Naive thymus-derived CD4-positive, alpha-beta T cell (primary cell): ENCODE measurements at regions not wholly inside any gene's neighbourhood (a gene's known extent, or its start where the extent isn't known, plus 50 kb on each side); places are given as distances from the start of the nearest gene placed in this dataset.

Experiments
- ATAC-seq: fragments of 150-1000 bp; cut with Tn5 transposase; 2 replicates; pipeline ENCODE4 v1.10.0; 2021; ENCODE audit warnings: mild to moderate bottlenecking, moderate library complexity
- CTCF ChIA-PET: fragments of 350-600 bp; sonication (Branson Sonifier 250); formaldehyde crosslinking; loops from one replicate; lab custom pipeline; 2021; ENCODE audit warnings: antibody characterized with exemption; lab: Charles Lee
- POLR2A ChIA-PET: fragments of 350-600 bp; sonication (Branson Sonifier 250); formaldehyde crosslinking; loops from one replicate; lab custom pipeline; 2021; ENCODE audit warnings: antibody characterized with exemption, inconsistent platforms; lab: Charles Lee
- DNase-seq, 9 donors: peaks; one replicate each; pipeline versions ENCODE4 v3.0.0 to v3.0.0-alpha.2; 2020 to 2022; ENCODE audit warnings: mixed read lengths in 1 of 9
- H3K27ac ChIP-seq: one replicate; pipeline ENCODE4 v1.7.0; 2013; ENCODE audit warnings: mild to moderate bottlenecking, low read depth, low read length, moderate library complexity
- H3K27me3 ChIP-seq, 2 donors: one replicate each; pipeline ENCODE4 v1.7.0; 2013; ENCODE audit warnings: low read length in 2 of 2, mild to moderate bottlenecking in 2 of 2, moderate library complexity in 2 of 2; ENCODE audit not compliant: control insufficient read depth in 2 of 2, insufficient read depth in 2 of 2
- H3K36me3 ChIP-seq, 3 experiments: 1 replicate in 2 of 3; 2 replicates in 1 of 3; pipeline ENCODE4 v1.7.0; 2013; ENCODE audit warnings: low read length in 3 of 3, mild to moderate bottlenecking in 3 of 3, moderate library complexity in 1 of 3; ENCODE audit not compliant: insufficient read depth in 3 of 3, control insufficient read depth in 2 of 3
- H3K4me1 ChIP-seq, 2 donors: one replicate each; pipeline ENCODE4 v1.7.0; 2013; ENCODE audit warnings: low read length in 2 of 2, mild to moderate bottlenecking in 2 of 2, moderate library complexity in 1 of 2; ENCODE audit not compliant: control insufficient read depth in 2 of 2, insufficient read depth in 2 of 2
- H3K4me3 ChIP-seq: 2 replicates; pipeline ENCODE4 v1.7.0; 2013; ENCODE audit warnings: mild to moderate bottlenecking, low read length
- H3K9me3 ChIP-seq, 3 experiments: 1 replicate in 2 of 3; 2 replicates in 1 of 3; pipeline ENCODE4 v1.7.0; 2013; ENCODE audit warnings: low read length in 3 of 3; ENCODE audit not compliant: control insufficient read depth in 2 of 3
- H3K27ac Mint-ChIP-seq, 9 donors: one replicate each; pipeline ENCODE4 v1.8.0; 2020 to 2022; ENCODE audit warnings: mixed read lengths in 9 of 9, mild to moderate bottlenecking in 8 of 9, moderate library complexity in 5 of 9, inconsistent platforms in 2 of 9
- H3K27me3 Mint-ChIP-seq, 5 donors: one replicate each; pipeline ENCODE4 v1.8.0; 2021 to 2022; ENCODE audit warnings: mixed read lengths in 5 of 5, mild to moderate bottlenecking in 1 of 5
- H3K36me3 Mint-ChIP-seq, 5 donors: one replicate each; pipeline ENCODE4 v1.8.0; 2020 to 2022; ENCODE audit warnings: mixed read lengths in 5 of 5, mild to moderate bottlenecking in 3 of 5, inconsistent platforms in 1 of 5
- H3K4me1 Mint-ChIP-seq, 7 donors: one replicate each; pipeline ENCODE4 v1.8.0; 2020 to 2022; ENCODE audit warnings: mixed read lengths in 7 of 7, mild to moderate bottlenecking in 3 of 7, inconsistent platforms in 1 of 7
- H3K4me3 Mint-ChIP-seq, 10 donors: one replicate each; pipeline ENCODE4 v1.8.0; 2020 to 2022; ENCODE audit warnings: mild to moderate bottlenecking in 10 of 10, mixed read lengths in 10 of 10, moderate library complexity in 6 of 10, inconsistent platforms in 2 of 10
- H3K9me3 Mint-ChIP-seq, 11 donors: one replicate each; pipeline ENCODE4 v1.8.0; 2020 to 2022; ENCODE audit warnings: mixed read lengths in 11 of 11, mild to moderate bottlenecking in 4 of 11, inconsistent platforms in 1 of 11, moderate library complexity in 1 of 11
- intact Hi-C, 2 donors: fragments of 100-400 bp; cut with micrococcal nuclease; formaldehyde crosslinking; loops; one replicate each; pipeline ENCODE4 v1.15.1; 2023

DNA sequence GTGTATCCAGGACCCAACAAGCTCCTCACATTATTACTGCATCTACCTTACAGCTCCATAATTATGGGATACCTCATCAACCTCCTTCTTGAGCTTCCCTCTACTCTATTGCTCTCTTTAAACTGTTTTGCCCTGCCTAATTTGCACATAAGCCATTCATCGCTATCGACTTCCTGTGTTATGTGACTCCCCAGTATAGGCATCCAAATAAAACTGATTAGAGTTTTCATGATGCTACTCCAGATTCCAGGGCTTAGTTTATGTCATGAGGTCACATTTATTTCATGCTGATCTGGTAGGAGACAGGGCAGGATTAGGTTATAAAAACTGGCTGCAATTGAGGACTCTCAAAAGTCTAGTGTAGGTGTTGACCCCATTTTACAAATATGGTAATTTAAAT is 569.9 kb upstream of the MGAT4C start:
- no peaks in the 10 kb centered on the region for H3K27me3 ChIP-seq
- no peak overlapping the region for H3K27ac Mint-ChIP-seq
- ChIA-PET POLR2A (no interaction called here), CTCF (no interaction called here)
- peaks cover 0 to 6% (median 0%) of the 10 kb centered on the region in 11 donors for H3K9me3 Mint-ChIP-seq
- no peaks in the 10 kb centered on the region for H3K36me3 ChIP-seq
- ATAC-seq (no peak), DNase-seq (no peak)
- no peaks in the 10 kb centered on the region for H3K36me3 Mint-ChIP-seq
- H3K4me1 ChIP-seq, result no peaks in the 10 kb centered on the region
- intact Hi-C loops, result no loop called here
- H3K4me1 Mint-ChIP-seq, result no peaks in the 10 kb centered on the region
- H3K4me3 Mint-ChIP-seq, result no peak overlapping the region
- H3K4me3 ChIP-seq, result no peak overlapping the region
- H3K27ac ChIP-seq, result no peak overlapping the region
- no peaks in the 10 kb centered on the region for H3K9me3 ChIP-seq
- H3K27me3 Mint-ChIP-seq, result no peaks in the 10 kb centered on the region

DNA sequence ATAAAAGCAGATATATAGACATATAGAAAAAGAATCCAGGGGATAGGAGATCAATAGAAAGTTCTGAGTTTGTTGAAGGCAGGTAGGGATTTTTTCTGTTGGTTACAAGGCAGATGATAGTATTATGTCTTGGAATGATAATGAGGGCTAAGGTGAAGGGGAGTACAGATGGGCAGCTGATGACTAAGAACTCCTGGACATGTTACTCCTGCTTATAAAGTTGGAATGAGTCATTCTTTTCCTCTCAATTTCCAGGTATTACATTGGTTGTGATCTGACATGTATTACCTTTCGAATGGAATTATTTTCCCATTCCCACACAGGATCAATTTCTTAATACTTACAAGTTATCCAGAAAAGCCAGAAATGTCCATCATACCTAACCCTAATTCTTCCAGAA is 545.2 kb upstream of the MGAT4C start:
- peaks cover 0 to 16% (median 1%) of the 10 kb centered on the region in 11 donors for H3K9me3 Mint-ChIP-seq
- H3K4me1 Mint-ChIP-seq, result no peaks in the 10 kb centered on the region
- DNase-seq (no peak), ATAC-seq (no peak)
- Histone ChIP-seq H3K4me3 (no peak overlapping the region), H3K9me3 (no peaks in the 10 kb centered on the region), H3K27me3 (no peaks in the 10 kb centered on the region), H3K27ac (no peak overlapping the region), H3K36me3 (no peaks in the 10 kb centered on the region), H3K4me1 (no peaks in the 10 kb centered on the region)
- H3K27me3 Mint-ChIP-seq, result no peaks in the 10 kb centered on the region
- intact Hi-C loops, result no loop called here
- no peaks in the 10 kb centered on the region for H3K36me3 Mint-ChIP-seq
- POLR2A ChIA-PET, result no interaction called here
- H3K4me3 Mint-ChIP-seq, result no peak overlapping the region
- H3K27ac Mint-ChIP-seq, result no peak overlapping the region
- CTCF ChIA-PET, result no interaction called here

DNA sequence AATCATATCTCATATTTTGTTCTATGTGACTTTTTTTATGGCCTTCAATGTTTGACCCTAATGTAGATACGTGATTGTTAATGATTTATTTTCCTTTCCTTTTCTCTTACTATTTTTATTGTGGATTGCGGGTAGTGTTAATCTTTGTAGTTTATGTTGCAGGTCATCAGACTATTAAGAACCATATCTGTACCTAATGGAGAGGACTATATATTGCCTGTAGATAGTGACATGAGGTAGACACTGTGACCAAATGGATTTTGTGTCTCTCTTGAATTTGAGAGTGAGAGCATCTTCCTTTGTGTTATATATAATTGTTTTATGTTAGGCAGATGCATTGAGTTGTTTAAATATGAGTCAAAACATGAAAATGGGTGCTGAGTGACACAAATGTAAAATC is 543.4 kb upstream of the MGAT4C start:
- no peaks in the 10 kb centered on the region for H3K27me3 Mint-ChIP-seq
- POLR2A ChIA-PET, result no interaction called here
- CTCF ChIA-PET, result no interaction called here
- H3K4me1 Mint-ChIP-seq, result no peaks in the 10 kb centered on the region
- peaks cover 0 to 16% (median 2%) of the 10 kb centered on the region in 11 donors for H3K9me3 Mint-ChIP-seq
- no peak for ATAC-seq
- Histone ChIP-seq H3K4me1 (no peaks in the 10 kb centered on the region), H3K36me3 (no peaks in the 10 kb centered on the region), H3K27me3 (no peaks in the 10 kb centered on the region), H3K4me3 (no peak overlapping the region), H3K27ac (no peak overlapping the region), H3K9me3 (no peaks in the 10 kb centered on the region)
- no peak overlapping the region for H3K4me3 Mint-ChIP-seq
- H3K27ac Mint-ChIP-seq, result no peak overlapping the region
- DNase-seq, result no peak
- no peaks in the 10 kb centered on the region for H3K36me3 Mint-ChIP-seq
- intact Hi-C loops, result no loop called here

DNA sequence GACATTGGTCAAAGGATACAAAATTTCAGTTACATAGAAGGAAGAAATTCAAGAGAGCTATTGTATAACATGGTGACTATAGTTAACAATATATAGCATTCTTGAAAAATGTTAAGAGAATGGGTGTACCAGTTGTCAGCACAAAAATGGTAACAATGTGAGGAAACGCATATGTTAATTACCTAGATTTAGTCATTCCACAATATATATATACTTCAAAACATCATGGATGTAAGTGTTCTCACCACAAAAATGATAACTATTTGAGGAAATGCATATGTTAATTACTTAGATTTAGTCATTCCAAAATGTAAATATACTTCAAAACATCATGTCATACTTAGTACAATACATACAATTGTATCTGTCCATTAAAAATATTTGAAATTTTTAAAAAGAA is 540.4 kb upstream of the MGAT4C start:
- Histone ChIP-seq H3K4me1 (no peaks in the 10 kb centered on the region), H3K36me3 (no peaks in the 10 kb centered on the region), H3K4me3 (no peak overlapping the region), H3K9me3 (no peaks in the 10 kb centered on the region), H3K27ac (no peak overlapping the region), H3K27me3 (no peaks in the 10 kb centered on the region)
- DNase-seq (no peak), ATAC-seq (no peak)
- intact Hi-C loops, result no loop called here
- Mint-ChIP-seq H3K4me3 (no peak overlapping the region), H3K27ac (no peak overlapping the region), H3K4me1 (no peaks in the 10 kb centered on the region), H3K36me3 (no peaks in the 10 kb centered on the region), H3K27me3 (no peaks in the 10 kb centered on the region), H3K9me3 (peaks cover 0 to 16% (median under 1%) of the 10 kb centered on the region in 11 donors)
- POLR2A ChIA-PET, result no interaction called here
- CTCF ChIA-PET, result no interaction called here

DNA sequence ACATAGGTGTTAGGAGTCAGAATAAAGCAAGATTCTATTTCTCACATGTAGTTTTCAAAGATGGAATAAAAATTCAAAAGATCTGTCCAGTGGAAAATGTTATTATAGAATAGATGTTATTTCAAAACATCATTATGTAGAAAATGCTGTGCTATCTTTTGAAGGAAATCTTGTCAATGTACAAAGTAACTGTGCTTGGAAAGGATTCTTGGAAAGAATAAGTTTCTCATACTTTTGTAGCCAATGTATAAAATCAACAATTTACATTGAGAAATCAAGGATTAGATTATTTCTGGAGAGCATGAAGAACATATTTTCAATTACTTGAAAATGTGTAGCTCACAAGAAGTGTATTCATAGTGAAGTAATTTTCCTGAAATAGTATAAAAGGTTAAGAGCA is 532.5 kb upstream of the MGAT4C start:
- intact Hi-C loops, result no loop called here
- Mint-ChIP-seq H3K27me3 (no peaks in the 10 kb centered on the region), H3K27ac (no peak overlapping the region), H3K4me3 (no peak overlapping the region), H3K4me1 (no peaks in the 10 kb centered on the region), H3K9me3 (peaks cover 0 to 18% (median 2%) of the 10 kb centered on the region in 11 donors), H3K36me3 (peaks cover 0 to 3% (median 0%) of the 10 kb centered on the region in 5 donors)
- Histone ChIP-seq H3K27ac (no peak overlapping the region), H3K36me3 (no peaks in the 10 kb centered on the region), H3K9me3 (no peaks in the 10 kb centered on the region), H3K4me1 (no peaks in the 10 kb centered on the region), H3K27me3 (no peaks in the 10 kb centered on the region), H3K4me3 (no peak overlapping the region)
- POLR2A ChIA-PET, result no interaction called here
- CTCF ChIA-PET, result no interaction called here
- no peak for ATAC-seq
- no peak for DNase-seq

DNA sequence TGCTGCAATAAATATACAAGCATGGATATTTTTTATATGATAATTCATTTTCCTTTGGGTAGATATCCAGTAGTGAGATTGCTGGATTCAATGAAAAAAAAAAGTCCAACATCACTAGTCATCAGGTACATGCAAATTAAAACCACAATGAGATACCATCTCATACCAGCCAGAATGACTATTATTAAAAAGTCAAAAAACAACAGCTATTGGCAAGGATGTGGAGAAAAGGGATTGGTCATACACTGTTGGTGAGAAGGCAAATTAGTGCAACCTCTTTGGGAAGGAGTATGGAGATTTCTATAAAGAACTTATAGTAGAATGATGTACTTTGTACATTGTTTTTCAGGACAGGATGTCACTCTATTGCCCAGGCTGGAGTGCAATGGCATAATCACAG is 531.2 kb upstream of the MGAT4C start:
- H3K4me1 Mint-ChIP-seq, result no peaks in the 10 kb centered on the region
- Histone ChIP-seq H3K27ac (no peak overlapping the region), H3K36me3 (no peaks in the 10 kb centered on the region), H3K27me3 (no peaks in the 10 kb centered on the region), H3K4me1 (no peaks in the 10 kb centered on the region), H3K9me3 (no peaks in the 10 kb centered on the region), H3K4me3 (no peak overlapping the region)
- ATAC-seq, result no peak
- DNase-seq, result no peak
- no peak overlapping the region for H3K4me3 Mint-ChIP-seq
- intact Hi-C loops, result no loop called here
- H3K27me3 Mint-ChIP-seq, result no peaks in the 10 kb centered on the region
- peaks cover 0 to 3% (median 0%) of the 10 kb centered on the region in 5 donors for H3K36me3 Mint-ChIP-seq
- H3K27ac Mint-ChIP-seq, result no peak overlapping the region
- H3K9me3 Mint-ChIP-seq, result peaks cover 0 to 18% (median 2%) of the 10 kb centered on the region in 11 donors
- ChIA-PET POLR2A (no interaction called here), CTCF (no interaction called here)

DNA sequence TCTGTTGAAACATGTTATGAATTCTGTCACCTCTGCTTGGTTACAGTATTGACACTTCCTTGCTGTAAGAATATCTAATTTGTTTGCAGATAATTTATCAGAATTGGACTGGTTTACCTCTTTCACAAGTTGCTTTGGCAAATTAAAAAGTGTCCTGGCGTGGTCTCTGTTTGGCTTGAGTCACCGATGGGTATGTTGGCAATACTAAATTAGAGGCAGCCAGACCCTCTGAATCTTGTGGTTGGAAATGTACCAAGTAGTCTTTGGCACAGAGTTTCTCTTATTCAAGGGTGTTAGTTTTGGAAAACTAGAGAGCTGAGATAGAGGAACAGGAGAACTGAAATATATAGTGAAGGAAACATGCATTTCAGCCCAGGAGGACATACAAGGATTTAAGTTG is 521.1 kb upstream of the MGAT4C start:
- no peak for ATAC-seq
- H3K36me3 Mint-ChIP-seq, result no peaks in the 10 kb centered on the region
- no peak overlapping the region for H3K4me3 Mint-ChIP-seq
- H3K27ac ChIP-seq, result no peak overlapping the region
- intact Hi-C loops, result no loop called here
- H3K27ac Mint-ChIP-seq, result no peak overlapping the region
- peaks cover 0 to 11% (median 4%) of the 10 kb centered on the region in 11 donors for H3K9me3 Mint-ChIP-seq
- no peaks in the 10 kb centered on the region for H3K27me3 Mint-ChIP-seq
- no peak for DNase-seq
- H3K4me1 Mint-ChIP-seq, result no peaks in the 10 kb centered on the region
- H3K4me1 ChIP-seq, result no peaks in the 10 kb centered on the region
- H3K9me3 ChIP-seq, result no peaks in the 10 kb centered on the region
- H3K4me3 ChIP-seq, result no peak overlapping the region
- H3K27me3 ChIP-seq, result no peaks in the 10 kb centered on the region
- H3K36me3 ChIP-seq, result no peaks in the 10 kb centered on the region
- ChIA-PET POLR2A (no interaction called here), CTCF (no interaction called here)
